HG02610 (cell line): ENCODE measurements at regions not wholly inside any gene's neighbourhood (a gene's known extent, or its start where the extent isn't known, plus 50 kb on each side); places are given as distances from the start of the nearest gene placed in this dataset.

Source experiments
- ATAC-seq: cut with Tn5 transposase; IDR thresholded peaks from one replicate; pipeline ENCODE4 v1.9.1; 2021; ENCODE audit warnings: mild to moderate bottlenecking, moderate library complexity; ENCODE audit not compliant: unreplicated experiment

DNA sequence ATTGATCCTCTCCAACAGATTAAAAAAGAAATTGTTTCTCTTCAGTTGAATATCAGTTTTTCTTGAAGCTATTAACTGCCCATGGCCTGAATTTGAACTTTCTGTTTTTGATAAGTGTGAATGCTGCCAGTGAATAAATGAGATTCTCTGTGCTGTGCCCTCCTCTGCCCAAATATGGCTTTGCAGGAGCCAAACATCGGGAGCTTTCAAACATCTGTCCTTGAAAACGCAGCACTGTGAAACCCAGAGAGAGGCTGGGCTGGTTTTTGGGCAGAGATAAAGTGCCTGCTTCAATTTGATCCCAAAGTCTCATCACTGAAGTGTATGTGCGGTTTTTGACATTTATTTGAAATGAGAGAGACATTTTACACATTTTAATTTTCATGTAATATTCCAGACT is 268.3 kb upstream of the SHH start:
- no peak for ATAC-seq

DNA sequence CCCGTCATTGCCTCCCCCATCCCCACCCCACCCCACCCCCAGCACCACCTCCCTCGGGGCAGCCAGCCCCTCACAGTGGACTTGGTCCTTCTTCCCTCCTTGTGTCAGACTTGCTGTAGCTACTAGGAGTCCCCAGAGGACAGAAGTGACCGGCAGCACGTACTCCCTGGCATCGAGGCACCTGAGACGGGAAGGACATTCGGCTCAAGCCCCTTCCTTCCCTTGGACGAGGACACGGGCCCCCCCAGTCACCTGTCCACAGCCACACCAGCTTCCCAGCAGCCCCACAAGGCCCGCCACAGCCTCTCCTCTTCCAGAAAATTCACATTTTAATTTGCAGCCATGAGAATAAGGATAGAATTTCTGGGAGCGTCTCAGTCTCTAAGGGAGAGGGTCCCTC is 267.8 kb upstream of the SHH start:
- ATAC-seq = no peak

DNA sequence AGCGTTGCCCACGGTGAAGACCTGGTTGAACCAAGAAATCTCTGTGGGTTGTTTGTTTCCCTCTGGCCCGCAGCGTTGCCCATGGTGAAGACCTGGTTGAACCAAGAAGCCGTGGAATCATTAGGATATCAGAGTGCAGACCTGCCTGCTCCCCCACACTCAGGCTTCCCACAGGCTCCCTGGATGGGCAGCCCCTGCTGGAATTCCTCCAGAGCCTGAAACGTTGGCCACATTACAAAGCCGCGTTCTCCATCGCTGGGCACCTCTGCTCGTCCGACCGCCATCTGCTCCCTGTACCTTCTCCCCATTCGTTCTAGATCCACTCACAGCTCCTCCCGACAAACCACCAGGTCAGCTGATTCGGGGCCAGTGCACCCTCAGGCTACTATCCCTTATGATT is 266.9 kb upstream of the SHH start:
- ATAC-seq = no peak

DNA sequence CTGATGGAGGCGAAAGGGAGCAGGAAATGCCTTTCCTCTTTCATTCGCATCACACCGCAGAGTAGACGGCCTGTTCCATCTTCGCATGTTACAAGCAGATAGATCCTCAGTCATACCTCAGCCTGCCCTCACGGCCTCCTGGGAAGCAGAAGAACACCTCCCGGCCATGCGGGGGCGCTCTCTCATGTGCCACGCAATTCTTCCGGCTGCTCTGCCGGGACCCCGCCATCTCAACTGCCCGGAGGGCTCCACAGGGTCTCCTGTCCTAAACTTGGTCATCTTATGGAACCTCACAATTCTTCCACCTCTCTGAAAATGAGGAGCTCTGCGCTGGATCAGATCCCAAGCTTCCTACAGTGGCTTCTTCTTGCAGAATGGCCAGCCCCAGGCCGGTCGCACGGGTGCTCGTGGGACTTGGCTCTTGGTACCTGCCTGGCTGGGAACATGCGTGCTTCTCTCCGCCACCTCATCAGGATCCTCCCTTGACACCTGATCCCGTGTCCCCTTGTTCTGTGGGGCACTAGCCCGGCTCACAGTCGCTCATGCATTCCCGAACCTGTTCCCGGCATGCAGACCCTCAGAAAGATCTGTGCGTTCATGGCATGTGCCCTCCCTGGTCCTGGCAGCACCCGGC is 262.8 kb upstream of the SHH start:
- no peak for ATAC-seq

DNA sequence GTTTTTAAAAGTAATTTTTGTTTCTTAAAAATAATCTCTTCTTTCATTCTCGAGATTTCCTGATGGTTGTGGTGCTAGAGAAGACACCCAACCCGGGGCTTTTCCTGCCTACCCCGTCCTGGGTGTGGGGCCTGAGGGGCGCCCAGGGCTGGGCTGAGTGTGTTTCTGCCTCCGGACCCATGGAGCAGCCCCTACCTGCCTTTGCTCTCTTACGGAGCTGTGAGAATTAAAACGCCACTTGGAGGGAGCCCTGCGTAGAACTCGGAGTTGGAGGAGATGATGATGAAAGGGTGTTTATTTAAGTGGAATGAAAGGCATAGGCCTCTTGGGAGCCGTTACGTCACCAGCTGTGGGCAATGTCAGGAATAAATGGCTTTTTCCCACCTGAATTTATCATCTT is 261.8 kb upstream of the SHH start:
- no peak for ATAC-seq

DNA sequence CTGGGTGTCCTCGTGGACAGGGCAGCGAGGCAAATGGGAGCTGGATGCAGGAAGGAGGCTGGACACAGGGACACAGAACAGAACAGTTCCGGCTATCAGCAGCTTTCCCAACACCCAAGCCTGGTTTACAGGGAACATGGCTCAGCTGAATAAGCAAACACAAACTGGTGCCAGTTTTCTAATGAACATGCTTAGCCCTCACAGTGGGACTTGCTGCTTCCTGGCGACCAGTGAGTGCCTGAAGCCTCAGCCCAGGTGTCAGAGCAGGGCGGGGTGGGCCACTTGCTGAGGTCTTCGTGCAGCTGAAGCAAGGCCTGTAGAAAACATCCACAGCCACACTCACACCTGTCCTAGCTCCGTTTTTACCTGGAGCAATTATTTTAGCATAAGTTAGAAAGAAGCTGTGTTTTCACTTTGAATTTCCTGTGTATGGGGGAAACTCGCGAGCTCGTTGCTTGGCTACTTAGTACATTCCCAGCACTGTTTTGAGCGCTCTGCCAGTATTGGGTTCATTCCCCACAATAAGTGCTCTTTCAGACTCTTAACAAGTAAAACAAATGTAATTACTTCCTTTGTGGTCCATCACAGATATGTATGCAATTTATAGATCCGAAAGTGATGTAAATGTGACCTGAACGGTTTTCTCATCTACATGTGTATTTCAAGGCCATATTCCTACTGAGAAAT is 261.2 kb upstream of the SHH start:
- no peak for ATAC-seq

DNA sequence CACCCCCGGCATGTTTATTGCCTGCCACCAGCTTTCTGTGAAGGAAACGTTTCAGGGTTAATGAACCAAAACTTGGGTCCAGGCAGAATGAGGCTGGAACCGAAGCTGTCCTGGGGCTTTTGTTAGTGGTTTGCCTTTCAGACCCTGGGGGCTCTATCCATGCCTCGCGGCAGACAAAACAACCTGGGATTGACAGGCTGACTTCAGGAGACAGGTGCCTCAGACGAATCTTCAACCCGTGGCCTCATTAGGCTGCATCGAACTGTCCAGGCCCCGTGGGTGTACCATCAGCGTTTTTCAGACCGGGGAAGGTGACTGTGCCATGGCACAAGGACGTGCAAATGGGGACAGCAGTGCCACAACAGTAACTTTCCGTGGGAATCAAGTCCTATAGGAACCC is 259.3 kb upstream of the SHH start:
- no peak for ATAC-seq

DNA sequence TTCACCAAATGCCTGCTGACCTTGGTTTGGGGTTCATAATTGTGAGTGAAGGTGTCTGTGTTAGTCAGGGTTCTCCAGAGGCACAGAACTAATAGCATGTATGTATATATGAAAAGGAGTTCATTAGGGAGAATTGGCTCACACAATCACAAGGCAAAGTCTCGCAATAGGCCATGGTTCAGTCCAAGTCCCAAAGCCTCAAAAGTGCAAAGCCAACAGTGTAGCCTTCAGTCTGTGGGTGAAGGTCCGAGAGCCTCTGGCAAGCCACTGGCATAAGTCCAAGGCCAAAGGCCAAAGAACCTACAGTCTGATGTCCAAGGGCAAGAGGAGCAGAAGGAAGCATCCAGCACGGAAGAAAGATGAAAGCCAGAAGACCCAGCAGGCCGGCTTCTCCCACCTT is 257.6 kb upstream of the SHH start:
- ATAC-seq = no peak

DNA sequence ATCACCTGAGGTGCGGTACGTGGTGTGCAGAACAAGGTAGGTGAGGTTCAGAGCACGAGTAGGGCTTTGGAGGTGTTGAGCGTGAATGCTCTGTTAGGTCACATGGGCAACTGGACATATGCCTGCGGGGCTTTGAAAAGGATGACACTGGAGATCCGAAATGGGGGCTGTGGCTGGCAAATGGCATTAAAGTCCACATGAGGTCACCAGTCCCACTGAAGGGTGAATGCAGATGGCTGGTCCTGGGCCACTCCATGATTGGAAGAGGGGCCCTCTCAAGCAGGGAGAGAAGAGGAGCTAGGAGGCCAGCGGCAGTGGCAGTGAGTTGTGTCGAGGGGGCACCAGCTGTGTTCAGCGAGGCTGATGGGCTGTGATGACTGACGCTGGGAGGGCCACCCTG is 254.9 kb upstream of the SHH start:
- ATAC-seq = no peak

DNA sequence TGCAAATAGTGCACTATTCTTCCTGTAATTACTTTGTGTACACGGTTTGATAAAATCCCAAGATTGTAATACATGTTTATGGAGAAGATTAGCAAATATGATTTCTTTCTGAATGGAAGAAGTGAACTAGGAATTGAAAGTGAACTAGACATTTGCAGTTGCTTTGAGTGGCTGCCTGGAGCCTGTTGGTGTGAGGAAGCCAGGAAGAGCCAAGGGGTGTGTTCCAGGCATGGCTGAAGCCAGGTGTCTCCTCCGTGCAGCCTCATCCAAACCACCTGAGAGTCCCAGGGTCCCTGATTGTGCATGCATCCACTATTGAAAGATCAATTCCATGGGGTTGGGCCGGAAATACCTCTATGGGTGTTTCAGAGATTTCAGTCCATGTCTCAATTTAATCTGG is 253.1 kb upstream of the SHH start:
- ATAC-seq = no peak

DNA sequence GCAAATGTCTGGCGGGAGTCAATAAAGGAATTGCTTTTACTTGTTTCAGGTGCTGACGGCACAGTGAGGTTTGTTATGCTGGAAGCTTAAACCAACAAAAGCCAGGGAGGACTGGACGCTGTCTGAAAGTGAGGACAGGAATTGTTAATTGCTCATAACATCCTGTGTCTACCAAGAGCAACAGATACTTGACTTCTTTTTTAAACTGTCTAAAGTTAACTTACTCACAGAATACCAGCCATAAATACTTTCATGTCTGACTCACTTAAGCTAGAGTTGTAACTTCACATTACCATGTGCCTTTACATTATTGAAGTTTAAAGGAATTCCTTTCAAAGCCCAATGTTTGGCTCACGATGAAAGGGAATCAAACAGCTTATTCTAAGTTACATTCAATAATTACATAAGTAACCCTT is 252.7 kb upstream of the SHH start:
- ATAC-seq = no peak

DNA sequence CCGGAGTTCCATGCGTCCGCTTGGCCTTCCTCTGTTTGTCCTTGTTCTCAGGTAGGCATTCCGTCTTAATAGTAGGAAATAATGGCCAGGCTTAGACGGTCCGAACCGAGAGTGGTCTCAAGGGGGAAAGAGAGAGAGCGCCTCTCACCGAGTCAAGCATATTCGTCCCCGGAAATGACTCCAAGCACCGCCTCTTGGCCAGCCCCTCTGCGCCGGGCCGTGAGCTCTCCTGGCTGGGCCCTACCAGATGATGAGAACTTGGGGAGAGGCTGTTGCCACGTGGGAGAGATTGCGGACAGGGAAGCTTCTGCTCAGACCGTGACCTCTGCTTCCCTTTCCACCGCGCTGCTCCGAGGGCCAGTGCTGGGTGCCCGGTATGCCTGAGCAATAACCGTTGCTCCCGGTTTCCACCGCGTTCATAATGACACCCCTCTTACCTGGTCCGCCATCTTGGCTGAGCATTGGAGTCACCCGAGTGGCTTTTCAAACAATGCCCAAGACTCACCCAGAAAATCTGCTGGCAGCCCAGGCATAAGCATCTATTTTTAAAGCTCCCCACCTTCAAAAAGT is 251.1 kb upstream of the SHH start:
- ATAC-seq = no peak

DNA sequence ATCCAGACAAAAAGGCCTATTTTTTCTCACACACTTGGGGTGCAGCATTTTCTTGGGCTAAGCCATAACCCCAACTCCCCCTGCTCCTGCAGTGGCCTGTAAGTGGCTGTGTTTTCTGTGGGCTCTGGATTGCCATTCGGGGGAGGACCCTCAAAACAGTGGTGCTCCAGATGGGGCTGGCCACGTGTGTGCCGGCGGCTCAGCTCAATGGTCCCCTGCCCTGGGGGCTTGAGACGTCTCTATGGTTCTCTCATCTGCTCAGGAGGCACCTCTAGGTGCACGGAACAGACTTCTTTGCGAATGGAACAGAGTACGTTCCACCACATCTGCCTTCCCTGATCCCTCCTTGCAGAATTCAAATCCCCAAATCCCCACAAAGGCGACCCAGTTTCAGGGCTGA is 250.0 kb upstream of the SHH start:
- ATAC-seq = no peak

DNA sequence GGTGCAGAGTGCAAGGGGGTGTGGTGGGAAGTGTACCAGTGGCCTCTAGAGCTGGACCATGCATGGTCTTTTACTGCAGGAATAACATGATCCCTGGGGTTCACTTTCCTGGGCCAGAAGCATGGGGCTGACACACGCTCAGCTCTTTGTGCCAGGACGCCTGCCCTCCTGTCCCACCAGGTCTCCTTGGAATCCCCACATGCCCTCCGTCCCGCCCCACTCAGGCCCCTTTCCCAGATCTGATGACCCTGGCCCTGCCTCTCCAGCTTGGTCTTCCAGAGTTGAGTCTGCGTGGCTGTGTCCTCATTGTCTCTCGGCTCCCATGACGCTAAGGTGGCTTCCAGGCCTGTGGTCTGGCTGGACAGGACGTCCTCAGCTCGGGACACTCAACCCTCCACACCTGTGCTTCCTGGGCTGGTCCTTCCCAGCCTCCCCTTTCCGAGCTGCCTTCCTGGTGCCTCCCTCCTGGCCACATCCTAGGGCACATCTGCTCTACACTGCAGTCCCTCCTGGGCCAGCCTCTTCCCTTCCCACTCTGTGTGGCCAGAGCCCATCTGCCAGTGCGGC is 249.5 kb upstream of the SHH start:
- no peak for ATAC-seq

DNA sequence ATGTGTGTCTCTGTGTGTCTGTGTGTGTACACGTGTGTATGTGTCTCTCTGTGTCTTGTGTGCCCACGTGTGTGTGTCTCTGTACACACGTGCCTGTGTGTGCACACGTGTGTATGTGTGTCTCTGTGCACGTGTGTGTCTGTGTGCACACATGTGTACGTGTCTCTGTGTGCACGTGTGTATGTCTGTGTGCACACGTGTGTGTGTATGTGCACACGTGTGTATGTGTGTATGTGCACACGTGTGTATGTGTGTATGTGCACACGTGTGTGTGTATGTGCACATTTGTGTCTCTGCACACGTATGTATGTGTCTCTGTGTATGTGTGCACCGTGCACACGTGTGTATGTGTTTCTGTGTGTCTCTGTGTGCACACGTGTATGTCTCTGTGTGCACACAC is 248.7 kb upstream of the SHH start:
- no peak for ATAC-seq

DNA sequence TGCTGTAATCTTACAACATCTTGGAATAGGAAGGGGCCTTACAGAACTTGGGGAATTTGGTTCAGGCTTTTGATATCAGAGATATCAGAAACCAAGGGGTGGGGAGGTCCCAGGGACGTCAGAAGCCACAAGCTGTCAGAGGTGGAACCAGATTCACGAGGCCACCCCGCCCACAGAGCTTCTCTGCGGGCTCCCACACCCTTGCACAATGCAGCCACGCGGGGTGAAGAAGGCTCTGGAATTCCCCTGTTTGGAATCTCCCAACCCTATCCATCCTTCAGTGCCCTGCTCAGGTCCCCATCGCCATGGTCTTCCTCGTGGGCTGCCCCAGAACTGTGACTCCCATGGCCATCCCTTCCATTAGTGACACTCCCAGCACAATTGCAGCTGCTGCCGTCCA is 247.1 kb upstream of the SHH start:
- ATAC-seq = no peak

DNA sequence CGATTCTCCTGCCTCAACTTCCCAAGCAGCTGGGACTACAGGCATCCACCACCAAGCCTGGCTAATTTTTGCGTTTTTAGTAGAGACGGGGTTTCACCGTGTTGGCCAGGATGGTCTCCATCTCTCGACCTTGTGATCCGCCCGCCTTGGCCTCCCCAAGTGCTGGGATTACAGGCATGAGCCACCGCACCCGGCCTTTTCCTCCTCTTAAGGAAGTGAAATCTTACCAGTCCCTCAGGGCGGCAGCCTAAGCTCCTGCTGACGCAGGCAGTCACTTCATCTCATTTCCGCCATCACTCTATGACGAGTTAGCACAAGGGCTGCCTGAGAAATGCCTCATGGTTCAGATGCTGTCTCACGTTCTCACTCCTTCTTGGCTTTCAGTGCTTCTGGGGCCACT is 246.0 kb upstream of the SHH start:
- no peak for ATAC-seq

DNA sequence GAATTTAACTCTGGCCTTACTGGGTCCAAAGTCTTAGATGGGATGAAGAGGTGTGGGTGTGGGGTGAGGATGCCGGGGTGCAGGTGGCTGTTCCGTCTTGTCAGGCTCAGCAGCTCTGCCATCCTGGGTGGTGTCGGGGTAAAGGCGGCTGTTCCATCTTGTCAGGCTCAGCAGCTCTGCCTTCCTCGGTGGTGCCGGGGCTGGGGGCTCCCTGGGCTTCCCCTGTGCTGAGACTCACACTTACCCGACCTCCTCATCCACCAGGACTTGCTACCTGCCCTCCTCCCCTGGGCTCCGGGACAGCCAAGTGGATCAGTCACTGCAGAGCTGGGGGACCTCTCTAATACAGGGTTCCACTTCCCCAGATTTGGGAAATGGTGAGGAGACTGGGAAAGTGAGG is 244.3 kb upstream of the SHH start:
- no peak for ATAC-seq

DNA sequence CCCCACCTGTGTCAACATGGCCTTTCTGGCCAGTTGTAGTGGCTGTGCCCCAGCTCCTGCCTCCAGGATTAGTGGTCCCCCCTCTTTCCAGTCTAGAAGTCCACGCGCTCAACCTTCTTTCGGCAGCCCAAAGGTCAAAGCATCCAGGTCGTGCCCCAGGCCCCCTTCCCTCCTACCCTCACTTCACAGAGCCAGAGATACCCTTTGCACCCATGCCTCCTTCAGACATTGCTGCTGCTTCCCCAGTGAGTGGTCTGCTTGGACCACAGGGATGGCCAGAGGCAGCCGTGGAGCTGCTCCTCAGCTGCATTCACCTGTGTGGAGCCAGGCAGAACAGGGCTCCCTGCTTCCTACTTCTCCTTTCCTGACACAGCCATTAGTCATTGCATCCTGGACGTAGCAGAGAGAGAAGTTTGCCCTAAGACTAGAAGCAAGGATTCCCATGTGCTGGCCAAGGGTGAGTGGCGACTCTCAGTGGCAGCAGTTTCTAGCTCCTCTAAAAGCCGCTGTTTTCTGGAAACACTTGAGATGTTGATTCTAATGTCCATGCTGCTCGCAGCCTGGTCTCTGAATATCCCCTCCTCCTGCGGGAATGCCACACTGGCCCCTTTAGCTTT is 243.1 kb upstream of the SHH start:
- no peak for ATAC-seq

DNA sequence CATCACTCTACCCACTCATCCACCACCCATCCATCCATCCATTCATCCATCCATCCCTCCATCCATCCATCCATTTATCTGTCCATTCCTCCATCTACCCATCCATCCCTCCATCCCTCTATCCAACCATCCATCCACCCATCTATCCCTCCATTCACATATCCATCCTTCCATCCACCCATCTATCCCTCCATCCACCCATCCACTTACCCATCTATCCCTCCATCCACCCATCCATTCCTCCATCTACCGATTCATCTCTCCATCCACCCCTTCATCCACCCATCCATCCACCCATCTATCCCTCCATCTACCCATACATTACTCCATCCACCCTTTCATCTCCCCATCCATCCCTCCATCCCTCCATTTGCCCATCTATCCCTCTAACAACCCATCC is 239.6 kb upstream of the SHH start:
- ATAC-seq = no peak

DNA sequence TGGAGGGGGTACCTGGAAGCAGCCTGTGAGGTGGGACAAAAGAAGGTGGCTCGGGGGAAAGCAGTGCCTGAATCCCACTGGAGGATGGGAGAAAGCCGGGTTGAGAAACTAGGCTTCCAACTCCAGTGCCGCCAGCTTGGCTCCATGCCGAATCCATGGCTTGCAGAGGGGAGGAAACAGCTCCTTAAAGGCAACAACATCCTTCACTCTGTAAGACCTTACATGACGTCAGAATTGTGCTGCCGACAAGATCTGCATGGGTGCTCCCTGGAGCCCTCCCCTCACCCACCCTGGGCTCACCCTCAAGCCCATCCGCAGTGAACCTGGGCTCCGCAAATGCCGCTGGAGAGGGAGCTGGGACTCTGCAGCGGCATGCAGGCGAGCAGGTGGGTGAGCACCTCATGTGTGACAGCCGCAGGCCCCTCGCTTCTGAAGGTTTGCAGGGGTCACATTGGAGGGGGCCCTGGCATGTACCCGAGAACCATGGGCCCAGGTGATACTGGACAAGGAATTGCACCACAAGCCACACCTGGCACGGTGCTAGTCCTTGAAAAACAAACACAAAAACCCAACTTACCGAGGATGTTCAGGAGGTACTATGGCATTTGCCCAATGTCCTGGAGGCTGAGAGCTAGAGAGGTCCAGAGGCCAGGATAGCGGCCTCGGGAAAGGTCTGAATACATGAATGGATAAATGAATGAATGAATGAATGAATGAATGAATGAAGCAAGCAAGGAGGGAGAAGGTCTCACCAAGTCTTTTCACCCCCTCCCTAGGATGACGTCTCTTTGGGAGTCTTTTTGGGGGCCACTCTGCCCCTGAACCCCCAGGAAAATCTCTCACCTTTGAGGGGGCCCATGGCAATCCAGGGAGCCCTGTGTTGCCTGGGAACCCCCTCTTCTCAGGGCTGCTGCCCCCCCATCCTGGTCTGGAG is 238.6 kb upstream of the SHH start:
- ATAC-seq = no peak
